HG03139 (cell line): ENCODE measurements at regions not wholly inside any gene's neighbourhood (a gene's known extent, or its start where the extent isn't known, plus 50 kb on each side); places are given as distances from the start of the nearest gene placed in this dataset.

Experiments
- ATAC-seq: cut with Tn5 transposase; IDR thresholded peaks from one replicate; pipeline ENCODE4 v1.9.1; 2021; ENCODE audit not compliant: unreplicated experiment

DNA sequence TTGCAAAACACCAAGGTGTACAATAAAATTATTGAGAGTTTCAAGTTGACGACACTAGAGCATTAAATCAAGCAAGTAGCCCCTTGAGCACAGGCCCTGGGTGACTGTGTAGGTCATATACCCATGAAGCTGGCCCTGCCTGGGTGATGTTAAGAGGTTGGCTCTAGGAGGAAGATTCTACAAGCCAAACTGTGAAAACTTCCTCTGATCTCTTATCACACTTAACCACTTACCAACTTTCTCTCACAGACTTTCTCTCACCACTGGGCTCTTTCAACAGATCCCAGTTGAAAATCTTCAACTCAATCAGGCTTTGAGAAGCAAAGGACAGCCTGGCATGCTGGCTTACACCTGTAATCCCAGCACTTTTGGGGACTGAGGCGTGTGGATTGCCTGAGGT is 186.9 kb upstream of the BTG1 start:
- ATAC-seq = no peak

DNA sequence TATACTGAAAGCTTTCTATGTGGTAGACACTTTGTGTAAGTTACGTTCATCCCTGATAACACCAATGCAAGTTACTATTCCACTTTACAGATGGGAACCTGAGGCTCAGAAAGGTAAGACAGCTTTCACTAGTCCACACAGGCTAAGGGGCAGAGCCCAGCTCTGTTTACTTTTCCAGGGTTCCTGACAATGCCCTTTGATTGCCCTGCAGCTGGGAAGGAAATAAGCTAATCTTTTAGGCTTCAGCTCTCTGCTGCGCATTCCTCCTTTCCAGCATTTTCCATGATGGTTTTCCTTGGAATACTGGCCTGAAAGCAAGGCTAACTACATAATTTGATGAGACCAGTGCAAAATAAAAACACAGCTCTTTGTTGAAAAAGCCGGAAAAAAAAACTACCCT is 185.7 kb upstream of the BTG1 start:
- ATAC-seq = no peak

GRCh38 chr12:92330654-92331053 is 185.0 kb upstream of the BTG1 start:
- ATAC-seq = no peak

DNA sequence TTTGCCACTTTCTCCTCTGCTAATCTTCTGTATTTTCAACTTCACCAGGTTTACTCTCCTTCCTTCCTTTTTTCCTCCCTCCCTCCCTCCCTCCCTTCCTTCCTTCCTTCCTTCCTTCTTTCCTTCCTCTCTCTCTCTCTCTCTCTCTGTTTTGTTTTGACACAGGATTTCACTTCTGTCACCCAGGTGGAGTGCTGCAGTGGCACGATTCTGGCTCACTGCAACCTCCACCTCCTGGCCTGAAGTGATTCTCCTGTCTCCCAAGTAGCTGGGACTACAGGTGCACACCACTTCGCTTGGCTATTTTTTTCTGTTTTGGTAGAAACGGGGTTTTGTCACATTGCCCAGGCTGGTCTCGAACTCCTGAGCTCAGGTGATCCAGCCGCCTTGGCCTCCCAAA is 181.2 kb upstream of the BTG1 start:
- no peak for ATAC-seq

DNA sequence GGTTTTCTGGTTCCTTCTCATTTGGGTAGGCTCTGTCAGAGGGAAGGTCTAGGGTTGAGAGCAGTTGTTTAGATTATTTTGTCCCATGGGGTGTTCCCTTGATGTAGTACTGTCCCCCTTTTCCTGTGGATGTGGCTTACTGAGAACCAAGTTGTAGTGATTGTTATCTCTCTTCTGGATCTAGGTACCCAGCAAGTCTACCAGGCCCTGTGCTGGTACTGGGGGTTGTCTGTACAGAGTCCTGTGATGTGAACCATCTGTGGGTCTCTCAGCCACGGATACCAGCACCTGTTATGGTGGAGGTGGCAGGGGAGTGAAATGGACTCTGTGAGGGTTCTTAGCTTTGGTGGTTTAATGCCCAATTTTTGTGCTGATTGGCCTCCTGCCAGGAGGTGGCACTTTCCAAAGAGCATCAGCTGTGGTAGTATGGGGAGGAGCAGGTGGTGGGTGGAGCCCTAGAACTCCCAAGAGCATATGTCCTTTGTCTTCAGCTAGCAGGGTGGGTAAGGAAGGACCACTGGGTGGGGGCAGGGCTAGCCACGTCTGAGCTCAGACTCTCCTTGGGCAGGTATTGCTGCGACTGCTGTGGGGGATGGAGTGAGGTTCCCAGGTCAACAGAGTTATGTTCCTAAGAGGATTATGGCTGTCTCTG is 179.3 kb upstream of the BTG1 start:
- ATAC-seq = no peak

DNA sequence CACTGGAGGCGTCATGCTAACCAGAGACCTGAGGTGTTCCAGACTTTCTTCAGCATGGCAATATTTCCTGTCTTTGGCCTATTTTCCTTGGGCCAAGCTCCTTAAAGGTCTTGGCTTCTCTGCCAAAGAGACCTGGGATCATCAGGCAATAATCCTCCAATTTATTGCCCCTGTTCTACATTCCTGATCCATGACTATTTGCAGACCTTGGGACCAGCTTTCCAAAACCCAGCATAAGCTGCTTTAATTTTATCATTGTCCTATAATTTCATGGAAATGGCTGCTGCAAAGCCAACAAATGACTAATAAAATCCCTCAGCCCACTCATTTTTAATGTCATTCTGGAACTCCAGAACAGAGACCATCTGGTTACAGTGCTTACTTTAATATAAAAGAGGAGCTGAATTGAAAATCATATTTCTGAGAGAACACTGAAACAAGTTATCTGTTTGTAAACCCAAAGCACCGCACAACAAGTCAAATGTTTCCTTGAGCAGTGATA is 166.9 kb upstream of the BTG1 start:
- ATAC-seq = no peak

- ATAC-seq = no peak
Observed at GRCh38 chr12:92304371-92305055, 158.9 kb upstream of the BTG1 start.

GRCh38 chr12:92302041-92302829 is 156.6 kb upstream of the BTG1 start:
- no peak for ATAC-seq

GRCh38 chr12:92301356-92301755 is 155.7 kb upstream of the BTG1 start:
- no peak for ATAC-seq

GRCh38 chr12:92300777-92301176 is 155.1 kb upstream of the BTG1 start:
- ATAC-seq = no peak

DNA sequence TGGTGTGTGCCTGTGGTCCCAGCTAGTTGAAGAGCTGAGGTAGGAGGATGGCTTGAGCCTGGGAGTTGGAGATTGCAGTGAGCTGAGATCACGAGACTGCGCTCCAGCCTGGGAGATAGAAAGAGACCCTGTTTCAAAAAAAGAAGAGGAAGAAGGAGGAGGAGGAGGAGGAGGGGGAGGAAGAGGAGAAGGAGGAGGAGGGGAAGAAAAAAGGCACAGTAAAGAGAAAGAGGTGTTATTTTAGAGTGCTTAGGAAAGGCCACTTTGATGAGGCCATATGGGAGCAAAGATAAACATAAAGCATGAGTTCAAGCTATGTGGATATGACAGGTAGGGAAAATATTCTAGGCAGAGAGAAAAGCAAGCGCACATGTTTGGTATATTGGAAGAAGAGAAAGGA is 154.1 kb upstream of the BTG1 start:
- no peak for ATAC-seq

DNA sequence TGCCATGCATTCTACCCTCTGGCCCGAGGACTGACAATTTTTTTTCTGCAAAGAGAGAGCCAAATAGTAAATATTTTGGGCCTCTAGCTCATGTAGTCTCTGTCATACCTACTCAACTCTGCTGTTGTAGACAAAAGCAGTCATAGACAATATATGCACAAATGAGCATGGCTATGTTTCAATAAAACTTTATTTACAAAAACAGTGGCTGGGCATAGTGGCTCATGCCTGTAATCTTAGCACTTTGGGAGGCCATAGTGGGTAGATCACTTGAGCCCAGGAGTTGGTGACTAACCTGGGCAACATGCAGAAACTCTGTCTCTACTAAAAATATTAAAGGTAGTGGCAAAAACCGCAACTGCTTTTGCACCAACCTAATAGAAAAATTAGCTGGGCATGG is 153.7 kb upstream of the BTG1 start:
- ATAC-seq = no peak

DNA sequence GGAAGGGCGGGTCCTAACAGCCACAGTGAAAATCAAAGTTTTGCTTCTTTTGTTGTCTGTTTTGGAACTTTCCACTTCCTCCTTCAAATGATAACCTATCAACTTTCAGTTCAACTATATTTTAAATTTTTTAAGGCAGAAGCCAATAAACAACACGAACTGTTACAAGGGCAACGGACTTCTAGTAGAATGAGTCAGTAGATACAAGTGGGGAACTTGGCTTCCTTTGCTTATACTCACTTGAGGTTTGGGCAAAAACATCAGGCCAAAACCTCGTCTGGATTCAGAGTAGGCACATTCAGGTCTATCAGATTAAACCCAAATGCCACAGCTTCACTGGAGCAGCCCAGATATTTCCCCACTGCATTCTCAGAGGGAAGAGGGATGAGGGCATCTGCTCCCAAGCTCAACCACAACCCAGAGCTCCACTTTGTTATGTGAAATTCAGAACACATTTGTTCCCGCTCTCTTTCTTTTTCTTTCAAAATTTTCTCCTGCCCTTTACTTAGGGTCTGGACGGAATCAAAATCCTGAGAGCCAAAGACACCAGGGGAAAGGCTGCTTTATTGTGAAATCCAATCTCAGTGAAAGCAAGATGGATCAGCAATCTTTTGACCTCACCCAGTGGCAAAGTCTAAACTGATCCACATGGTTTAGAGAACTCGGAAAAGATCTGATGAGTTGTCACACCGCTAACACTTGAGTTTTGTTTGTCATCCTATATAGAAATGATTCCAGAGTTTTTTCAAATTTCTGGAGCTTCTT is 152.5 kb upstream of the BTG1 start:
- no peak for ATAC-seq

DNA sequence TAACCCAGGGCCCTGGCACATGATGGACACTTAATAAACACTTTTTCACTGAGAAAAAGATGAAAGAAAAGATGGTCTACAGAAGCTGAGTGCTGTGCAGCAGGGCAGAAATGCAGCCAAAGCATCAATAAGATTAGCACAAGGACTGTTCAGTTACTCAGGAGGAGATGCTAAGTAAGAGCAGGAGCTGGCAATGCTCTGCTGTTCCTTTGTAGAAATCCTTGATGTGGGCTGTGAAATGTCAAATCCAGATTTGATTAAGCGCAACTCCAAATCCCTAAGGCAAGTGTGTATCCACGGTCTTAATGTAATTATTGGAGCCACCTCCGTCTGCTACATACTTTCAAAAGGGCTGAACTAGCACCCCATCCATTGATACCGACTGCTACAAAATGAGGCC is 151.8 kb upstream of the BTG1 start:
- no peak for ATAC-seq

- no peak for ATAC-seq
Observed at GRCh38 chr12:92295523-92295922, 149.9 kb upstream of the BTG1 start.

DNA sequence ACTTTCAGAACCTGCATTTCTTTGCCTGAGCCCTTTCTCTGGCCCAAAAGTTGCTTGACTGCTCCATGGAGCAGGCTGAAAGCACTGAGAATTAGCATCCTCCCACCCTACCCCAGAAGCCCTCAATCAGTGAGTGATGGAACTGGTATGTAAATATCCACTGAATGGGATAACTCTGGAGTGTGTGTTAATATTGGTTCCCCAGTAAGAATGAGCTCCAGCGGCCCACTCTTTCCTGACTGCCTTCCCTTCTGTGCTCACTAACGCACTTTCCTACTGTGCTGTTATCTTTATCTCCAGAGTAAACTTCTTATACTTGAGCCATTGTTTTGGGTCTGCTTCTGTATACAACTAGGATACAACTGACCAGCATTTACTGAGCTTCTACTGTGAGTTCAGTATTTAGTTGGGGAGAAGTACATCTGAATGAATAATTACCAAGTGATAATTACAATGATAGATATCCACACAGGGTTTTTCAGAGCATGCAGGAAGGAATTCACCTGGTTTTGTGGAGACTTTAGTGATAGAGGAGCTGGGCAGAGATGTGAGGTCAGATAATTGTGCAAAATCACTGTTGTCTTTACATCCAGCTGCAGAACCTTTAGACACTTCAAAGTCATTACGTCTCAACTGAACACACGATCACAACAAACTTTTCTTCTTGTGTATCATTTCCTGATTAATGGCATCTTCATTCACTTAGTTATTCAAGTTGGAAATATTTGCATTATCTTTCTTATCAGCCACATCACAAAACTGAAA is 149.2 kb upstream of the BTG1 start:
- ATAC-seq = no peak

DNA sequence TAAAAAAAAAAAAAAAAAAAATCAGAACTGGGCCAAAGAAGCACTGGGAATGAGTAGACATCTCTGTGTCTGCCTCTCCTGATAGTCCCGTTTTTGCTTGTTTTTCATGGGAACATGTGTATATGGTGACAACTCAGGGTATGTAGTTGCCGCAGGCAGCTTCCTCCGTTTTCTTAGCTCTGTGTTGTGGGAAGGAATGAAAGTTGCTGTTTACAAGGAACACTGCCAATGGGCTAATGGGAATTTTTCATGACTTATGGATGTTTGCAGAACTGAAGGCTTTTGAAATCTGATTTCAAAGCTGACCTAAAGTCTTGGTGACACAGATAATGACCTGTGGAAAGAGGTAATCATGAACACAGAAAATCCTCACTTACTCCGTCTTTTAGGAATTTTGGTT is 146.4 kb upstream of the BTG1 start:
- no peak for ATAC-seq

GRCh38 chr12:92290886-92291285 is 145.2 kb upstream of the BTG1 start:
- no peak for ATAC-seq

- ATAC-seq = no peak
Observed at GRCh38 chr12:92290350-92290695, 144.7 kb upstream of the BTG1 start.

- no peak for ATAC-seq
Observed at GRCh38 chr12:92289629-92290349, 144.1 kb upstream of the BTG1 start.
